ENCODE measurements at regions not wholly inside any gene's neighbourhood (a gene's known extent, or its start where the extent isn't known, plus 50 kb on each side); places are given as distances from the start of the nearest gene placed in this dataset.

- TF ChIP-seq SUZ12 (IDR thresholded peaks at IDR 0.05; ENCODE audit: extremely low read depth, insufficient read depth, insufficient read length) = no peak
- no peak for TF ChIP-seq YY1 (IDR thresholded peaks at IDR 0.05; ENCODE audit: insufficient read depth, insufficient read length)
- no peak for TF ChIP-seq ZNF274 (IDR thresholded peaks at IDR 0.05; ENCODE audit: low read depth, low read length)
These were observed 106.3 kb upstream of the NXT1 start for GRCh38 chr20:23244156-23244915.

GRCh38 chr20:23243791-23244155 lies 106.8 kb upstream of the NXT1 start:
- Histone ChIP-seq H3K36me3 (ENCODE audit: insufficient read depth, insufficient read length, low read length) (no peaks in the 10 kb centered on the region), H3K9me3 (ENCODE audit: insufficient read depth, low read length) (no peaks in the 10 kb centered on the region), H3K4me1 (ENCODE audit: insufficient read depth, insufficient read length) (no peaks in the 10 kb centered on the region), H3K9ac (ENCODE audit: insufficient read length, low read depth) (no peak overlapping the region), H3K27me3 (ENCODE audit: insufficient read depth, insufficient read length) (no peaks in the 10 kb centered on the region), H3K4me3 (ENCODE audit: insufficient read length, low read depth) (no peak overlapping the region)
- TF ChIP-seq SUZ12 (IDR thresholded peaks at IDR 0.05; ENCODE audit: extremely low read depth, insufficient read depth, insufficient read length) = no peak
- no peak for TF ChIP-seq YY1 (IDR thresholded peaks at IDR 0.05; ENCODE audit: insufficient read depth, insufficient read length)
- TF ChIP-seq ZNF274 (IDR thresholded peaks at IDR 0.05; ENCODE audit: low read depth, low read length) = no peak
- no peak for DNase-seq (ENCODE audit: low read depth, low spot score)

More at GRCh38 chr20:23244156-23244915, 106.3 kb upstream of the NXT1 start:
- no peak overlapping the region for H3K9ac ChIP-seq (ENCODE audit: insufficient read length, low read depth)
- no peaks in the 10 kb centered on the region for H3K27me3 ChIP-seq (ENCODE audit: insufficient read depth, insufficient read length)
- no peaks in the 10 kb centered on the region for H3K9me3 ChIP-seq (ENCODE audit: insufficient read depth, low read length)
- H3K4me3 ChIP-seq (ENCODE audit: insufficient read length, low read depth) = no peak overlapping the region
- H3K36me3 ChIP-seq (ENCODE audit: insufficient read depth, insufficient read length, low read length) = no peaks in the 10 kb centered on the region
- H3K4me1 ChIP-seq (ENCODE audit: insufficient read depth, insufficient read length) = no peaks in the 10 kb centered on the region
- no peak for DNase-seq (ENCODE audit: low read depth, low spot score)

GRCh38 chr20:23242556-23243180 lies 107.9 kb upstream of the NXT1 start:
- Histone ChIP-seq H3K4me3 (ENCODE audit: insufficient read length, low read depth) (no peak overlapping the region), H3K27me3 (ENCODE audit: insufficient read depth, insufficient read length) (no peaks in the 10 kb centered on the region), H3K9ac (ENCODE audit: insufficient read length, low read depth) (no peak overlapping the region), H3K4me1 (ENCODE audit: insufficient read depth, insufficient read length) (no peaks in the 10 kb centered on the region), H3K36me3 (ENCODE audit: insufficient read depth, insufficient read length, low read length) (no peaks in the 10 kb centered on the region), H3K9me3 (ENCODE audit: insufficient read depth, low read length) (no peaks in the 10 kb centered on the region)
- no peak for DNase-seq (ENCODE audit: low read depth, low spot score)
- TF ChIP-seq YY1 (IDR thresholded peaks at IDR 0.05; ENCODE audit: insufficient read depth, insufficient read length) (no peak), ZNF274 (IDR thresholded peaks at IDR 0.05; ENCODE audit: low read depth, low read length) (no peak), SUZ12 (IDR thresholded peaks at IDR 0.05; ENCODE audit: extremely low read depth, insufficient read depth, insufficient read length) (no peak)

- Histone ChIP-seq H3K4me3 (ENCODE audit: insufficient read length, low read depth) (no peak overlapping the region), H3K4me1 (ENCODE audit: insufficient read depth, insufficient read length) (no peaks in the 10 kb centered on the region), H3K27me3 (ENCODE audit: insufficient read depth, insufficient read length) (no peaks in the 10 kb centered on the region), H3K9ac (ENCODE audit: insufficient read length, low read depth) (no peak overlapping the region), H3K36me3 (ENCODE audit: insufficient read depth, insufficient read length, low read length) (no peaks in the 10 kb centered on the region), H3K9me3 (ENCODE audit: insufficient read depth, low read length) (no peaks in the 10 kb centered on the region)
- TF ChIP-seq SUZ12 (IDR thresholded peaks at IDR 0.05; ENCODE audit: extremely low read depth, insufficient read depth, insufficient read length) (no peak), ZNF274 (IDR thresholded peaks at IDR 0.05; ENCODE audit: low read depth, low read length) (no peak), YY1 (IDR thresholded peaks at IDR 0.05; ENCODE audit: insufficient read depth, insufficient read length) (no peak)
- no peak for DNase-seq (ENCODE audit: low read depth, low spot score)
These were observed 108.5 kb upstream of the NXT1 start for GRCh38 chr20:23242104-23242503.

- H3K36me3 ChIP-seq (ENCODE audit: insufficient read depth, insufficient read length, low read length) = no peaks in the 10 kb centered on the region
- no peak for TF ChIP-seq ZNF274 (IDR thresholded peaks at IDR 0.05; ENCODE audit: low read depth, low read length)
- no peak for TF ChIP-seq SUZ12 (IDR thresholded peaks at IDR 0.05; ENCODE audit: extremely low read depth, insufficient read depth, insufficient read length)
- no peak for TF ChIP-seq YY1 (IDR thresholded peaks at IDR 0.05; ENCODE audit: insufficient read depth, insufficient read length)
- DNase-seq (ENCODE audit: low read depth, low spot score) = no peak
- H3K9ac ChIP-seq (ENCODE audit: insufficient read length, low read depth) = no peak overlapping the region
- no peaks in the 10 kb centered on the region for H3K4me1 ChIP-seq (ENCODE audit: insufficient read depth, insufficient read length)
- H3K4me3 ChIP-seq (ENCODE audit: insufficient read length, low read depth) = no peak overlapping the region
- no peaks in the 10 kb centered on the region for H3K27me3 ChIP-seq (ENCODE audit: insufficient read depth, insufficient read length)
- H3K9me3 ChIP-seq (ENCODE audit: insufficient read depth, low read length) = no peaks in the 10 kb centered on the region
These were observed 109.2 kb upstream of the NXT1 start for GRCh38 chr20:23241416-23241815.

GRCh38 chr20:23240519-23240918 lies 110.1 kb upstream of the NXT1 start:
- H3K4me1 ChIP-seq (ENCODE audit: insufficient read depth, insufficient read length) = no peaks in the 10 kb centered on the region
- no peaks in the 10 kb centered on the region for H3K27me3 ChIP-seq (ENCODE audit: insufficient read depth, insufficient read length)
- H3K36me3 ChIP-seq (ENCODE audit: insufficient read depth, insufficient read length, low read length) = no peaks in the 10 kb centered on the region
- TF ChIP-seq YY1 (IDR thresholded peaks at IDR 0.05; ENCODE audit: insufficient read depth, insufficient read length) (no peak), ZNF274 (IDR thresholded peaks at IDR 0.05; ENCODE audit: low read depth, low read length) (no peak), SUZ12 (IDR thresholded peaks at IDR 0.05; ENCODE audit: extremely low read depth, insufficient read depth, insufficient read length) (no peak)
- H3K4me3 ChIP-seq (ENCODE audit: insufficient read length, low read depth) = no peak overlapping the region
- H3K9me3 ChIP-seq (ENCODE audit: insufficient read depth, low read length) = no peaks in the 10 kb centered on the region
- DNase-seq (ENCODE audit: low read depth, low spot score) = no peak
- no peak overlapping the region for H3K9ac ChIP-seq (ENCODE audit: insufficient read length, low read depth)

GRCh38 chr20:23237201-23237600 lies 113.4 kb upstream of the NXT1 start:
- Histone ChIP-seq H3K9ac (ENCODE audit: insufficient read length, low read depth) (no peak overlapping the region), H3K9me3 (ENCODE audit: insufficient read depth, low read length) (peaks cover 21% of the 10 kb centered on the region; the same call in 1 of the 2 replicates), H3K36me3 (ENCODE audit: insufficient read depth, insufficient read length, low read length) (no peaks in the 10 kb centered on the region), H3K4me3 (ENCODE audit: insufficient read length, low read depth) (no peak overlapping the region), H3K4me1 (ENCODE audit: insufficient read depth, insufficient read length) (no peaks in the 10 kb centered on the region), H3K27me3 (ENCODE audit: insufficient read depth, insufficient read length) (no peaks in the 10 kb centered on the region)
- DNase-seq (ENCODE audit: low read depth, low spot score) = no peak
- no peak for TF ChIP-seq YY1 (IDR thresholded peaks at IDR 0.05; ENCODE audit: insufficient read depth, insufficient read length)
- TF ChIP-seq ZNF274 (IDR thresholded peaks at IDR 0.05; ENCODE audit: low read depth, low read length) = no peak
- TF ChIP-seq SUZ12 (IDR thresholded peaks at IDR 0.05; ENCODE audit: extremely low read depth, insufficient read depth, insufficient read length) = no peak
